Nephron (organoid): ENCODE measurements at regions not wholly inside any gene's neighbourhood (a gene's known extent, or its start where the extent isn't known, plus 50 kb on each side); places are given as distances from the start of the nearest gene placed in this dataset.
A peak's percentile ranks its signal among the peaks of the same experiment; 100 is the strongest.

ENCODE experiments used
- H3K27ac Mint-ChIP-seq, 3 experiments: 2 replicates each; pipeline ENCODE4 v1.8.0; 2020; ENCODE audit warnings: mixed read lengths in 3 of 3, mild to moderate bottlenecking in 2 of 3, moderate library complexity in 1 of 3
- H3K27me3 Mint-ChIP-seq: 2 replicates; pipeline ENCODE4 v1.8.0; 2021; ENCODE audit warnings: low read depth, mild to moderate bottlenecking, moderate library complexity, mixed read lengths
- H3K36me3 Mint-ChIP-seq: 2 replicates; pipeline ENCODE4 v1.8.0; 2020; ENCODE audit warnings: low read depth, mixed read lengths
- H3K4me1 Mint-ChIP-seq: 2 replicates; pipeline ENCODE4 v1.8.0; 2020; ENCODE audit warnings: mixed read lengths
- H3K4me3 Mint-ChIP-seq, 3 experiments: 2 replicates each; pipeline ENCODE4 v1.8.0; 2020; ENCODE audit warnings: mild to moderate bottlenecking in 3 of 3, mixed read lengths in 3 of 3, moderate library complexity in 2 of 3
- H3K9me3 Mint-ChIP-seq: 2 replicates; pipeline ENCODE4 v1.8.0; 2020; ENCODE audit warnings: mixed read lengths
- CTCF ChIP-seq, 3 experiments: fragments of 200-600 bp; sonication (generic); IDR thresholded peaks; one replicate each; pipeline ENCODE4 v1.5.0; 2021; ENCODE audit warnings: antibody characterized with exemption in 3 of 3; ENCODE audit not compliant: unreplicated experiment in 3 of 3

DNA sequence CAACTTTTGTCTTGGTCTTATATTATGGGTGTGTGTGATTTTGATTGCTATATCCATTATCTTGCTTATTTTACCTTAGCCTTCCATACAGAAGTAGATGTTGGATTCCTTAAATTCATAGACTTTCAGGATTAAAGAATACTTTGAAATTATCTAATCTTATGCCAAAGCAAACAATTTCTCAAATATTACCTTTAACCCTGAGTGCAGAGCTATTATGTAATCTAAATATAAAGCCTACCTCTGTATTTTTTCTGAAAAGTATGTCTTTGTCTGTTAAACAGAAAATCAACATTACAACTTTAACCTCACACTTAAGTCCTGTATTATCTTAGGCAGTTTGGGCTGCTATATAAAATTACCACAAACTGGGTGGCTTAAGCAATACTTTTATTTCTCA, 782.5 kb downstream of the STIM2 start:
- Mint-ChIP-seq H3K27me3 (no peaks in the 10 kb centered on the region), H3K4me3 (no peak overlapping the region), H3K4me1 (no peaks in the 10 kb centered on the region), H3K27ac (no peak overlapping the region), H3K9me3 (no peaks in the 10 kb centered on the region), H3K36me3 (no peaks in the 10 kb centered on the region)
- no peak for TF ChIP-seq CTCF (IDR thresholded peaks at IDR 0.05; ENCODE audit: unreplicated experiment in 3 of 3)

DNA sequence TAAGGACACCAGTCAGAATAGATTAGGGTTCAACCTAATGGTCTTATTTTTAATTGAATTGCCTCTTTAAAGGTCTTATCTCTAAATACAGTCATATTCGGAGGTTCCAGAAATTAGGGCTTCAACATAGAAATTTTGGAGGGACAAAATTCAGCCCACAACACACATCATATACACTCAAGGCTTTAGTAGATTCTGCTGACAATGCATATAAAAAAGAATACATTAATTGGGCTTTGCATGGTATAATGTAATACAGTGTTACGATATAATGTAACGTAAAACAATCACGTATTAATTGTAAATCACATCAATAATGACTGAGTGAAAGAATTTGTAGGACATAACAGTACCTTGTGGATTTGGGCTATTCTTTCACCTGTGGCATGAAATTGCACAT, 787.8 kb downstream of the STIM2 start:
- no peak for TF ChIP-seq CTCF (IDR thresholded peaks at IDR 0.05; ENCODE audit: unreplicated experiment in 3 of 3)

DNA sequence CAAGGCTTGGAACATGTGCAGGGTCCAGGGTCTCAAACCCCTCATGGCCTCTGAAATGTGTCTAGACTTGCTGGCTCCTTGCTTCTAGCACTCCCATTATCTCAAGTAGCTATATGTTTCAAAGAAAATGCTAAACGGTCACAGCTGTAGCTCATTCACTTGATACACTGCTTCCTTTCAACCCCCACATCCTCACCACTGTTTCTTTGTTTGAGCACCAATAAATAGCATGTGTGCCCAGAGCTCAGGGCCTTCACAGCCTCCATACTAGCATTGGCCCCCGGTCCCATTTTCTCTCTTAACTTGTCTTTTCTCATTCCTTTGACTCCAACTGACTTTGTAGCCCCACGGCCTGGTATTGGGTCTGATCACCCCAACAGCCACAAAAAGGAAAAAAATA, 801.8 kb downstream of the STIM2 start:
- Mint-ChIP-seq H3K9me3 (no peaks in the 10 kb centered on the region), H3K4me1 (no peaks in the 10 kb centered on the region), H3K36me3 (no peaks in the 10 kb centered on the region), H3K27ac (peak overlapping the region in 1 of 3 experiments; percentile 4), H3K4me3 (no peak overlapping the region), H3K27me3 (no peaks in the 10 kb centered on the region)
- TF ChIP-seq CTCF (IDR thresholded peaks at IDR 0.05; ENCODE audit: unreplicated experiment in 3 of 3) = no peak

More for the DNA sequence above, 787.8 kb downstream of the STIM2 start:
- Mint-ChIP-seq H3K27ac (no peak overlapping the region), H3K36me3 (no peaks in the 10 kb centered on the region), H3K4me1 (no peaks in the 10 kb centered on the region), H3K4me3 (no peak overlapping the region), H3K9me3 (no peaks in the 10 kb centered on the region), H3K27me3 (no peaks in the 10 kb centered on the region)

GRCh38 chr4:27666943-27667342, 806.3 kb downstream of the STIM2 start:
- Mint-ChIP-seq H3K27ac (no peak overlapping the region), H3K4me1 (no peaks in the 10 kb centered on the region), H3K27me3 (no peaks in the 10 kb centered on the region), H3K9me3 (no peaks in the 10 kb centered on the region), H3K36me3 (no peaks in the 10 kb centered on the region), H3K4me3 (no peak overlapping the region)
- no peak for TF ChIP-seq CTCF (IDR thresholded peaks at IDR 0.05; ENCODE audit: unreplicated experiment in 3 of 3)

DNA sequence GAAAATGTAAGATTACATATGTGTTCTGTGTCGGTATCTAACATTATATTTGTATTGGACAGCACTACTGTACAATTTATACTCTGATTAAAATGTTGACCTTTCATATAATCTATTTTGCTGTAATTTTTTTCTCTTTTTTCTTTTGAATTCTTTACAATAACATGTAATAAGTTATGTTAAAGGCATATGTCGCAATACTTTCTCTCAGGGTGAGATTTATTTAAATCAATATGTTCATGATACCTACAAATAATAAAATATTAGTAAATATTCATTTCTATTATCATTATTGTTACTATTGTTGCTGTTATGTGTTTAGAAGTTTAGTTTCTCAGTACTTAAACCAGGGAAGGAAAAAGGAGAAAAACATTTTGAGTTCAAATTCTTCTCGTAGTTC, 807.4 kb downstream of the STIM2 start:
- no peak overlapping the region for H3K4me3 Mint-ChIP-seq
- H3K9me3 Mint-ChIP-seq = no peaks in the 10 kb centered on the region
- no peaks in the 10 kb centered on the region for H3K27me3 Mint-ChIP-seq
- H3K4me1 Mint-ChIP-seq = no peaks in the 10 kb centered on the region
- no peak for TF ChIP-seq CTCF (IDR thresholded peaks at IDR 0.05; ENCODE audit: unreplicated experiment in 3 of 3)
- H3K27ac Mint-ChIP-seq = no peak overlapping the region
- H3K36me3 Mint-ChIP-seq = no peaks in the 10 kb centered on the region

DNA sequence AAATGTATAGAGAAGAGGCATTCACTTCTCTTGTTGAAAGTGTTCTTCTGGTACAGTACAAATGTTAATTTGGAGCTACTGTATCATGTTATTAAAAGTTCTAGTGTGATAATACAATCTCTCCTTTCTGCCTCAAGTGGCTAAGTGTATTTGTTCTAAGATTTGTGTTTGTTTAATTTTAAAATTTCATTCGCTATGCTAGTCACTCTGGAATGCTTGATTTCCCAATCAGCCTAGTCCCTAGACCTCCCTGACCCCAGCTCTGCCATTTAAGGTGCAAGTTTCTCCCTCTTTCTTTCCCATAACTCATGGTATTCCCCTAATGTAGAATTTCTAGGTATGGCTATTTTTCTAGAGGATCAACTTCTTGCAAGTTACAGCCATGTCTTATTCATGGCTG, 817.4 kb downstream of the STIM2 start:
- no peak for TF ChIP-seq CTCF (IDR thresholded peaks at IDR 0.05; ENCODE audit: unreplicated experiment in 3 of 3)
- Mint-ChIP-seq H3K9me3 (no peaks in the 10 kb centered on the region), H3K27ac (no peak overlapping the region), H3K36me3 (no peaks in the 10 kb centered on the region), H3K4me3 (no peak overlapping the region), H3K27me3 (no peaks in the 10 kb centered on the region), H3K4me1 (no peaks in the 10 kb centered on the region)
